Stimulated activated CD8-positive, alpha-beta memory T cell treated with anti-CD3 and anti-CD28 coated beads, Interleukin-15, amount 100 ng/mL, for 1 hour (primary cell): ENCODE measurements at regions not wholly inside any gene's neighbourhood (a gene's known extent, or its start where the extent isn't known, plus 50 kb on each side); places are given as distances from the start of the nearest gene placed in this dataset.

Source experiments
- DNase-seq: peaks from one replicate; pipeline ENCODE4 v3.0.0-alpha.2; 2020; ENCODE audit warnings: low read depth

GRCh38 chr16:51035110-51035498, 116.0 kb downstream of the SALL1 start:
- DNase-seq: no peak

DNA sequence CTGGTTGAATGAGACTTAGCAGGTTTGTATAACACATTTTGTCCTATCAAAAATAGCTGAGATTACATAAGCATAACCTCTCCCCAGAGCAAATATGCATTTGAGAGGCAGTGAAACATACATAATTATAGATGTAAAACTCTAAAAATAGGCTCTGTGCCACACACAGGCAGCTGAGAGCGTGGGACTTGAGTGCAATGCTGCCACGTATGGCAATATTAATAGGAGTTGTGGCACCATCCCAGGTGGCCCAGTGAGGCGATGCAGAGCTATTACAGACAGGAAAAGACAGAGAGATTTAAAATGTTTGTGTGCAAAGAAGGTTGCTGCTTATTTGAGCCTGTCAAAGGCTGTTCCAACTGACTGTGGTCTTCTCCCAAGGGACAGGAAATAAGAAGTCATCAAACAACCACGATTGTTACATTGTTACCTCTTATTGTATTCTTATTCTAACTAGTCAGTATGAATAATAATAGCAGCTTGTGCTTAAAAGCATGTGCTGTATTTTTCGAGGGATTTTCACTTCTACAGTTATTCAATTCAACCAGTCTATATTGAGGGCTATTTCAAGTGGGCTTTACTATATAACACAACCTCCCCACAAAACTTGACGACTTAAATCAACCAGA, 116.5 kb downstream of the SALL1 start:
- no peak for DNase-seq

DNA sequence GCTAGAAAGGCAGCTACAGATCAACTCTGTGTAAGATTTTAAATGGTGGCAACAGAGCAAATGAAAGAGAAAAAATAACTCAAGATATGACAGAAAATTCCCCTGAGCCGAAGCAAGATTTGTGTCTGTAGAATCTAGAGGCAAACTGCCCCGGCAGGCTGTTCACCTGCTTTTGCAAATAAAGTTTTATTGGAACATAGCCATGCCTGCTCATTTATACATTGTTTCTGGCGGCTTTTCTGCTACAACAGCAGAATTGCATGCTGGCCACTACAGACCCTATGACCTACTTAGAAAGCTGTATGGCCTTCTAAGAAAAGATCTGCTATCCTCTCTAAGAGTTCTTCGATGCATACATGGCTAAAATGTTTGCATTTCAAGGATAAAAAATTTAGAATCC, 119.5 kb downstream of the SALL1 start:
- DNase-seq: no peak

DNA sequence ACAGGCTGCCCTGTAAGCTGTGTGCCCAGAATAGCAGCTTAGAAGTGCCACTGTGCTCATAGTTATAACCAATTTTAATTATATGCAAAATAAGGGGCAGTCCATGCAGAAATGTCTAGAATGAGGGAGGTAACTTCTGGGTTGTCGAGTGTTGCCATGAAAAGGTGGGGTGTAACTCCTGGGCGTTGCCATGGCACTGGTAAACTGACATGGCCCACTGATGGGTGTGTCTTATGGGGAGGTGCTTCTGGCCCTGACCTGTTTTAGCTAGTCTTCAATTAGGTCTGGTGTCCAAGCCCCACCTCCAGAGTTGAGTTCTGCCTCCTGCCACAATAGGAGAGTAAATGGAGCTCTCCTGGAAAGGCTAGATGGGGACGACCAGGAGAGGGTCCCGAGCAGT, 120.6 kb downstream of the SALL1 start:
- DNase-seq: no peak

GRCh38 chr16:51025588-51026290, 125.3 kb downstream of the SALL1 start:
- DNase-seq: no peak

- DNase-seq: no peak
Measured at GRCh38 chr16:51024703-51025102, 126.4 kb downstream of the SALL1 start.

GRCh38 chr16:51022955-51023354, 128.1 kb downstream of the SALL1 start:
- DNase-seq: no peak

DNA sequence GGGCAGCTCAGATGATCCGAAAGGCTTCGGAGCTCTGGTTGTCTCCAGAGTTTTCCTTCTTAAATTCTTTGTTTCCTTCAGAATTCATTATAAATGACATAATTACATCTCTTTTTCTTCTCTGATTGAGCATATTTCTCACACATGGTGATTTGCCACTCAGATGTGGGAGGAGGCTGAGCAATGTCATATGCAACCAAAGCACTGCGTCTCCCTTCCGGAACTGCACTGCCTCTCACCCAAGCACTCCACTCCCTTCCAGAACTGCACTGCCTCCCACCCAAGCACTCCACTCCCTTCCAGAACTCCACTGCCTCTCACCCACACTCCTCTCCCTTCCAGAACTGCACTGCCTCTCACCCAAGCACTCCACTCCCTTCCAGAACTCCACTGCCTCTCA, 131.5 kb downstream of the SALL1 start:
- no peak for DNase-seq

DNA sequence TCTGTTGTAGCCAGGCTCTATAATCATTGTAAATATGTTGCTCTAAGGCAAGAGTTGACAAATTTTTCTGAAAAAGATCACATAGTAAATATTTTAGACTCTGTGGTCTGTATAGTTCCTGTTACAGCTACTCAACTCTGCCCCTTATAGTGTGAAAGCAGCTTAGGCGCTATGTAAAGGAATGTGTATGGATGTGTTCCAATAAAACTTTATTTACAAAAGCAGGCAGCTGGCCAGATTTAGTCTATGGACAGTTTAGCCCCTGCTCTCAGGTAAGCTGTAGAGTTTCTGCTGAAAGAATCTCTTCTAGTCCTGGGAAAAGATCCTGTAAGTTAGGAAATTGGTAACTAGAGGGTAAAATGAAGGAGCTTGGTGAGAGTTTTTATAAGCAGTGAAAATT, 133.1 kb downstream of the SALL1 start:
- no peak for DNase-seq

DNA sequence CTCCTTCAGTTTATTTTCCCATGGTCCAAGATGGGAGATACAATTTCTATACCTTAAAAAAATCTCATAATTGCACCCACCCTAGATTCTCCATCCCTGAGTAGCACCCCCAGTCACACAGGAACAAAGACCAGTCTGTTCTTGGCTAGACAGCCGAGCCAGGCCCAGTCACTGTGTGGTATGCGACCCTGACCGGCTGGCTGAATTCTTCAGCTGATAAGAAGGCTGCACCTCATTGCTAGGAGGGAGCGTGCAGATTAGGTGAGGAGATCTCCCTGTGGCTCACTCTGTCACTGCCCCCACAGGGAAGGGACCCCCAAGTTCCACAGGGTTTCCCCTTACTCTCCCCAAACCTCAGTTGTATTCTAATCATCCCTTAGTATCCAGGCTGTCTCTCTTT, 138.7 kb downstream of the SALL1 start:
- DNase-seq: no peak

- no peak for DNase-seq
Measured at GRCh38 chr16:51010817-51011216, 140.3 kb downstream of the SALL1 start.

GRCh38 chr16:51009813-51010212, 141.3 kb downstream of the SALL1 start:
- no peak for DNase-seq

DNA sequence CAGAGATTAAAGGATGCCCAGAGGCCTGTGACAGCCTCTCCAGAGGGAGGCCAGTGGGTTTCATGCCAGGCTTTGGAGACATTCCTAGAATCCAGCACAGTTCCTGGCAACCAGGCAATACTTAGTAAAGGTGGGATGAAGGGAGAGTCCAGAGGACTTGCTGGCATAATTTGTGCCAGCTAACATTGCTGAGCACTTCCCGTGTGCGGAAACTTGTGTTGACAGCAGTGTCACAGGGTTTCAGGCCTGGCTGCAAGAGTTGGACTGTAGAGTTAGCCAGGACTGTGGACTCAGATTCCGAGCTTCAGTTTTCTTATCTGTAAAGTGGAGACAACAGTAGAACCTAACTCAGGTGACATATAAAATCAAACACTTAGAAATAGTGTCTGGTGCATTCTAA, 141.7 kb downstream of the SALL1 start:
- DNase-seq: no peak

GRCh38 chr16:51008607-51009006, 142.5 kb downstream of the SALL1 start:
- DNase-seq: no peak

DNA sequence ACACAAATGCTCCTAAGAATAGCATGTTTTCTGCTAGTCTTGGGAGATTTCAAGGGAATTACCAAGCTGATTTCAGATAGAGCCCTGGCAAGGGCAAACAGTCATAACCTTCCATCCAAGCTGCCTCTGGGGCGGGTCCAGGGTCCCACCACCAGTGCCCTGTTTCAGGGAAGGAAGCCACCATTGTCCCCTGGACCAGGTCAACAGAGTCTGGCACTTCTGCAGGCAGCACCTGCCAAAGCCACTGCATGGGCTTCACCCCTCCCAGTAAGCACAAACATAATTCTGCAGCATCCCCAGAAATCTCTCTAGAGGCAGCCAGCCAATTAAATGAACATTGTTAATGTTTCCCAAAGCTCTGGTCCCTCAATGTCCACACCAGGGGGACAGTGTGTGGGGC, 143.0 kb downstream of the SALL1 start:
- DNase-seq: no peak

DNA sequence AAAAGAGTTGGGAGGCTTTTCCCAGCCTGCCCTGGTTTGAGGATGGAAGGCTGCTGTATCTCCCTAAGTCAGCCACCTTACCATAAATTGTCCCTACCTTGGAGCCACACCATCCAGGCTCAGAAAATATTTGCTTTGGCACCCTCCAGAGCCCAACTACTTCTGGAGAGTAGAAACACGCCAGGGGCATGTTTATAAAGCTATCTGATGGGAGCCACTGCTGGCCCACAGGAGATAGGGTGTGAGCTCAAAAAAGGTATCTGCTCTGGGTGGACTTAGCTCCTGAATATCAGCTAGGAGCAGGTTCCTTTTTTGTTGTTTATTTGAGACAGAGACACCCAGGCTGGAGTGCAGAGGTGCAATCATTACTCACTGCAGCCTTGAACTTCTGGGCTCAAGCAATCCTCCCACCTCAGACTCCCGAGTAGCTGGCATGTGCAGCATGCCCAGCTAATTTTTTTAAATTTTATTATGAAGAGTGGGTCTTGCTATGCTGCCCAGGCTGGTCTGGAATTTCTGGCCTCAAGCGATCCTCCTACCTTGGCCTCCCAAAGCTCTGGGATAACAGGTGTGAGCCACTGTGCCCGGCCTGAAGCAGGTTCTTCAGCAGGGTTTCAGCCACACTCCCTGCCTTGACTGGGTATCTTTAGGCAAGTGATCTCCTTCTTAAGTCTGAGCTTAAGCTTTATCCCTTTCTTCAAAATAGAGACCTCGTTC, 147.1 kb downstream of the SALL1 start:
- no peak for DNase-seq

DNA sequence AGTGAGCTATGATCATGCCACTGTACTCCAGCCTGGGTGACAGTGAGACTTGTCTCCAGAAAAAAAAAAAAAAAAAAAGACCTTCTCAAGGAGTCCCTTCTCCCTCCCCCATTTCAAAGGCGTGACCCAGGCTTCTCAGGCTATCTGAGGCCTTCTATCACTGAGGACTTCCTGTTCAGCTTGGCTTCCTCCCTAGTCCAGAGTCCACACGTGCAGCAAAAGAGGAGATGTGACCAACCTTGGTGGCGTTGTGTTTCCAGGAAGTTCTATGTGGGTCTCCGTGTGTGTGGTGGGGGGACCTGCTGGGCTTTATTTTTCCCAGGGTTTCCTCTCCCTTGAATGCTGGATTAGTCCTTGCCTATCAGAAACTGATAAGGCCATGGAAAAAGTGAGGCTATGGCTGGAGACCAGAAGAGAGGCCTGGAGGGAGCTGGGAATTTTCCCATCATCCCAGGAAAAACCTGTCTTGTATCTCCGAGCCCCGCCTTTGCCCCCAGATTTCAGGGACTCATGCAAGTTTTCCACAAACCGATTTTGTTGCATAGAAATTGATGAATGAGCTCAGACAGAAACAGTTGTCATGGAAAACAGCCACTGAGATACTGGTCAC, 148.1 kb downstream of the SALL1 start:
- no peak for DNase-seq

DNA sequence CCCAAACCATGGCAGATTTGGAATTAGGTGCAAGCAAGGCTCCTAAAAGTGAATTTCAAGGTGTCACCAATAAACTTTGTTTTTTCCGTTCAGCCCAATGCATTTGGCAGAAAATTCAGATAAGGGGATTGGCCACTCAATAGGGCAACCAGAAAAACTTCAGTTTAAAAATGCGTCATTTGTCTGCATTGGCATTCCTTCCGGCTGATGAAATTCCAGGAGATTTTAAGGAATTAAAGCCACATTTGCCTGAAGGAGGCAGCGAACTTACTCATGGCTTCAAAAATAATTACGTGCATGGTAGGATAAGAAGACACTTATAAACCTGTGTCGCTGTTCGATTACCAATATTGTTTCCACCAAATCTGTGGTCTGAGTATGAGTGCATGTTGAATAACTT, 151.9 kb downstream of the SALL1 start:
- DNase-seq: no peak

GRCh38 chr16:50998411-50998810, 152.7 kb downstream of the SALL1 start:
- DNase-seq: no peak

GRCh38 chr16:50997679-50998078, 153.4 kb downstream of the SALL1 start:
- DNase-seq: no peak

DNA sequence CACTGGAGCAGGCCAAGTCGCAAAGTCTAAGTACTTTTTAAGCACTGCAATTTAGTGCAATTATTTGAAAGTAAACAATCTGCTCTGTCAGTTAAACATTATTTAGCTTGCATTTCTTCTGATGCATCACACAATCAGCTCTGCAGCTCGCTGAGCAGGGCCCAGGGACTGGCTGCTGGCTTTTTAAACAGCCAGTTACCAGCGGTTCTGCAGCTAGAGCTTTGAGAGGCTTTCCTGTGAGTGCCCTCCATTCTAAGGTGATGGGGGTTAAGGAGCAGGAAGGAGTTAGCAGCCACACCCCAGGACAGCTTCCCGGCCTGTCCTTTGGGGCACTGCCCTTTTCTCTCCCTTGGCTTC, 154.3 kb downstream of the SALL1 start:
- no peak for DNase-seq

GRCh38 chr16:50996166-50996829, 154.8 kb downstream of the SALL1 start:
- no peak for DNase-seq

GRCh38 chr16:50994995-50995394, 156.1 kb downstream of the SALL1 start:
- no peak for DNase-seq
